ENCODE measurements at regions not wholly inside any gene's neighbourhood (a gene's known extent, or its start where the extent isn't known, plus 50 kb on each side); places are given as distances from the start of the nearest gene placed in this dataset.

DNA sequence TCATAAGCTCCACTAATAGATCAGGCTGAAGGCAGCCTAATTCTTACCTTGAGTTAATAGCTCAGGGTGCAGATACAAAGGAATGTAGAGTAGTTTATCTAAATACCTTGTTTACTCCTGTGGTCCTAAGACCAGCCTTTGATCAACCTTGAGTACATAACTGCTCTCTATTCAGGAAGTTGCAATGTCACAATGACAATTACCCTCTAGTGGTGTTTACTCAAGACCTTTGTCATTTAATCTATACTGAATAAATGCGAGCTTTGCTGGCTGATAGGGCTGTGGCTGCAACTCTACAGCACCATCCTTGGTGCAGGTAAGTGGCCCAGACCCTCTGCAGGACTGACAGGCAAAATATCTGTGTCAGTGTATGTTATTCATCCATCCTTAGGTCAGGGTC lies 282.7 kb downstream of the ATXN7L3B start:
- TF ChIP-seq TAF1 (IDR thresholded peaks at IDR 0.05; ENCODE audit: low read depth, low read length) (no peak), POLR2AphosphoS5 (IDR thresholded peaks at IDR 0.05; ENCODE audit: low read depth, low read length) (no peak), POLR2A (IDR thresholded peaks at IDR 0.05; ENCODE audit: low read depth, low read length) (no peak), SPI1 (IDR thresholded peaks at IDR 0.05; ENCODE audit: low read depth, low read length) (no peak), POU2F2 (IDR thresholded peaks at IDR 0.05; ENCODE audit: low read depth, low read length) (no peak), PAX5 (IDR thresholded peaks at IDR 0.05; ENCODE audit: insufficient read depth, low read length, severe bottlenecking) (no peak)
